Right lobe of liver (tissue), 4 donors: ENCODE measurements at regions not wholly inside any gene's neighbourhood (a gene's known extent, or its start where the extent isn't known, plus 50 kb on each side); places are given as distances from the start of the nearest gene placed in this dataset.

Source experiments
- CTCF ChIP-seq, 4 donors: fragments of 200-600 bp in 3 of 4; fragments of 450-650 bp in 1 of 4; IDR thresholded peaks; one replicate each; pipeline versions ENCODE4 v1.5.1 to v1.8.0; 2016 to 2022; ENCODE audit warnings: antibody characterized with exemption in 4 of 4, mild to moderate bottlenecking in 2 of 4
- POLR2A ChIP-seq: fragments of 450-650 bp; IDR thresholded peaks from one replicate; pipeline ENCODE4 v1.6.1; 2017; ENCODE audit warnings: antibody characterized with exemption, mild to moderate bottlenecking
- donor health status: DM: no; HTN: no; CAD: no.
- donor health status: DM: no; HTN: no; CAD: no.
- donor health status: DM: no; HTN: yes; CAD: no.

DNA sequence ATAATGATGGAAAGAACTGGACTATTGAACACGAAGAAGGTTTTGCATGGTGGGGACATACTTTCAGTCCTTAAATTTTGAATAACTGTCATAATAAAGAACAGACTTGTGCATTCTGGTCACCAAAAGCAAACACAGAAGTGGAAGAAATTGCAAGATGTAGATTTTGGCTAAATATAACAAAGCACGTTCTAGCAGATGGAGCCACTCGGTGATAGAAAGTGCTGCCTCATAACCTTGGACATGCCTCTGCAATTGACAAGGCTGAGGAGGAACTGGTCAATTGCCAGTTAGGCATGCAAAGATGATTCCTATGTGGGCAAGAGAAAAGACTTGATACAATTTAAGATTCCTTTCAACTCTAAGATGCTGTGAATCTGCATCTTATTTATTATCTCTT is 244.1 kb upstream of the ZC3H12C start:
- TF ChIP-seq POLR2A: no peak
- no peak for TF ChIP-seq CTCF (IDR thresholded peaks at IDR 0.05)
